Natural killer cell treated with Interleukin-12 subunit alpha and Interleukin-12 subunit beta and Interleukin-15 and Interleukin-18, amount 100 ng/mL, for 72 hours (primary cell): ENCODE measurements at regions not wholly inside any gene's neighbourhood (a gene's known extent, or its start where the extent isn't known, plus 50 kb on each side); places are given as distances from the start of the nearest gene placed in this dataset.

Source experiments
- ATAC-seq, 2 donors: fragments of 150-1000 bp; cut with Tn5 transposase in 1 of 2; sonication (Bioruptor Pico), chemical (Tn5 transposase) in 1 of 2; 2 replicates each; pipeline ENCODE4 v1.10.0; 2021
- DNase-seq: peaks from one replicate; pipeline ENCODE4 v3.0.0; 2022; ENCODE audit warnings: low spot score
- H3K27ac Mint-ChIP-seq, 2 donors: 1 replicate in 1 of 2; 2 replicates in 1 of 2; pipeline ENCODE4 v1.8.0; 2022; ENCODE audit warnings: mixed read lengths in 2 of 2, mild to moderate bottlenecking in 1 of 2, moderate library complexity in 1 of 2
- H3K27me3 Mint-ChIP-seq, 2 donors: 1 replicate in 1 of 2; 2 replicates in 1 of 2; pipeline ENCODE4 v1.8.0; 2022; ENCODE audit warnings: mixed read lengths in 2 of 2
- H3K36me3 Mint-ChIP-seq: one replicate; pipeline ENCODE4 v1.8.0; 2022; ENCODE audit warnings: mixed read lengths
- H3K4me1 Mint-ChIP-seq, 2 donors: 1 replicate in 1 of 2; 2 replicates in 1 of 2; pipeline ENCODE4 v1.8.0; 2022; ENCODE audit warnings: low read depth in 2 of 2, mixed read lengths in 2 of 2, mild to moderate bottlenecking in 1 of 2
- H3K4me3 Mint-ChIP-seq: one replicate; pipeline ENCODE4 v1.8.0; 2022; ENCODE audit warnings: mixed read lengths
- H3K9me3 Mint-ChIP-seq: 2 replicates; pipeline ENCODE4 v1.8.0; 2022; ENCODE audit warnings: mixed read lengths

- Mint-ChIP-seq H3K4me1 (peaks cover 12 to 21% of the 10 kb centered on the region in 2 donors), H3K9me3 (no peaks in the 10 kb centered on the region), H3K36me3 (no peaks in the 10 kb centered on the region), H3K4me3 (no peak overlapping the region), H3K27ac (no peak overlapping the region), H3K27me3 (peaks cover 0 to 8% of the 10 kb centered on the region in 2 donors)
- ATAC-seq, result no peak
- no peak for DNase-seq
These were observed 101.8 kb downstream of the TRIB2 start for GRCh38 chr2:12818416-12819102.

DNA sequence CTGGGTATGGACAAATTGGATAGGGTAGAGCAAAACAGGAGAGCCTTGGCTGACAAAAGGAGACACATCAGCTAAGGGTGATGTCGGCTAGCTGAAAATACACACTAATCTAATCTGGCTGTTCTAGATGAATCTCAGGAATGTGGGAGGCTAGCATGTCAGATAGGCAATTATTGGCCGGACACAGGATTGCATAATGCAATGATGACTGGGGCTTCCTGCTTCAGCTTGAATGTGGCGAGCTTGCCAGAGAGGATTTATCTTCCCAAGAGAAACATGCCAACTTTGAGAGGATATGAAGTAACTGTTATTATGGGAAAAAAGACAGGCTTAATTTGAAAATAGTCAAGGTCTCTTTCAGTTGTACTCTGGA is 102.4 kb downstream of the TRIB2 start:
- no peak for DNase-seq
- Mint-ChIP-seq H3K27me3 (peaks cover 0 to 11% of the 10 kb centered on the region in 2 donors), H3K27ac (no peak overlapping the region), H3K9me3 (no peaks in the 10 kb centered on the region), H3K4me1 (peaks cover 12 to 21% of the 10 kb centered on the region in 2 donors), H3K4me3 (no peak overlapping the region), H3K36me3 (no peaks in the 10 kb centered on the region)
- no peak for ATAC-seq

GRCh38 chr2:12819721-12820120 is 103.0 kb downstream of the TRIB2 start:
- ATAC-seq, result no peak
- H3K9me3 Mint-ChIP-seq, result no peaks in the 10 kb centered on the region
- peaks cover 12 to 21% of the 10 kb centered on the region in 2 donors for H3K4me1 Mint-ChIP-seq
- no peak overlapping the region for H3K4me3 Mint-ChIP-seq
- no peak overlapping the region for H3K27ac Mint-ChIP-seq
- DNase-seq, result no peak
- no peaks in the 10 kb centered on the region for H3K36me3 Mint-ChIP-seq
- H3K27me3 Mint-ChIP-seq, result peaks cover 0 to 11% of the 10 kb centered on the region in 2 donors

- ATAC-seq, result peak in 1 of 2 donors; percentile 61
- no peaks in the 10 kb centered on the region for H3K9me3 Mint-ChIP-seq
- H3K36me3 Mint-ChIP-seq, result no peaks in the 10 kb centered on the region
- peaks cover 12 to 21% of the 10 kb centered on the region in 2 donors for H3K4me1 Mint-ChIP-seq
- no peak overlapping the region for H3K4me3 Mint-ChIP-seq
- no peak overlapping the region for H3K27ac Mint-ChIP-seq
- no peak for DNase-seq
- H3K27me3 Mint-ChIP-seq, result peaks cover 0 to 11% of the 10 kb centered on the region in 2 donors
These were observed 104.9 kb downstream of the TRIB2 start for GRCh38 chr2:12821656-12822055.

DNA sequence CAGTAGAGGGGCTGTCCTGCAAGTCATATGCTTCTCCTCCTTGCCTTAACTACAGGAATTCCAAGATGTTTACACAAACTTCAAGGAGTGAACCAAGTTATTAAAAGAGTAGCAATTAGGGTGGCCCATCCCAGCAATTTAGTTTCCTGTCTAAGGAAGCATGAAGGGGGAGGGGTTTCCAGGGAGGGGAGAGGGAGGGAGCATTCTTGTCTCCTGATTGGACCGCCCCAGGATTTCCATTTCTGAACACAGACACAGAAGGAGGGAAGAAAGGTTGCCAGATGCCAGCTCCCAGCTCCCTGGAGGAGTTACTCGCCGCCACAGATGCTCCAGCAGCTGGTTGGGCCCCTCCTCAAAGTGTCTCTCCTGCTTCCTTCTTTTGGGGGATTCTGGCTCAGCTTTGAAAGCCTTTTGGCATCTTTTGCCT is 107.6 kb downstream of the TRIB2 start:
- Mint-ChIP-seq H3K27ac (no peak overlapping the region), H3K9me3 (no peaks in the 10 kb centered on the region), H3K4me1 (peaks cover 3 to 15% of the 10 kb centered on the region in 2 donors), H3K27me3 (peaks cover 0 to 11% of the 10 kb centered on the region in 2 donors), H3K36me3 (no peaks in the 10 kb centered on the region), H3K4me3 (no peak overlapping the region)
- no peak for DNase-seq
- no peak for ATAC-seq

DNA sequence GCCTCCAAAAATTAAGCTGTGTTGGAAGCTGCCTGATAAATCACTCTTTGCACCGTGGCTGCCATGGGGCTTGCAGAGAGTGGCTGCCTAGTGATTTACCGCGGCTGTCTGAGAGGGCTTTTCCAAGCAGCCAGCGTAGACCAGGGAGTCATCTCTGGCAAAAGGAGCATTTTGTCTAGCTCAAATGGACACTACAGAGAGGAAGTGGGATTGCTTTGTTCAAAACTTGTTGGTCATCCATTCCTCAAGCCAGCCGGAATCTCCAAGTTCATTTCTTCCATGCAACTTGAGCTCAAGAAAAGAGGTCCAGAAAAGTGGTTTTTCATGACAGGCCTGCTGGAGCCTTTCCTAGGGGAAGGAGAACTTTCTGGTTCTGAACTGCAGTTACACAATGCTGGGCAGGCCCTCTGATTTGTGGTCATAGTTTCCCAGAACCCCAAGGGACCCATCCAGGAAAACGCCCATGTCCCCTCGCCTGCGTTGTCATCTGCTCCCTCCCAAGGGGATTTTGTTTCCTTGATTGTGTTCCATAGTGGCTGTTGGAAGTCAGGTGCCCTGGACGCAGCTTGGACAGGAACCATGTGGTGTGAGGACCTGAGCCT is 108.1 kb downstream of the TRIB2 start:
- Mint-ChIP-seq H3K4me3 (no peak overlapping the region), H3K36me3 (no peaks in the 10 kb centered on the region), H3K27me3 (peaks cover 0 to 11% of the 10 kb centered on the region in 2 donors), H3K9me3 (no peaks in the 10 kb centered on the region), H3K4me1 (peaks cover 3 to 12% of the 10 kb centered on the region in 2 donors), H3K27ac (no peak overlapping the region)
- DNase-seq (no peak), ATAC-seq (no peak)

- DNase-seq (no peak), ATAC-seq (no peak)
- Mint-ChIP-seq H3K27me3 (peaks cover 0 to 8% of the 10 kb centered on the region in 2 donors), H3K27ac (no peak overlapping the region), H3K4me1 (peaks cover 0 to 5% of the 10 kb centered on the region in 2 donors), H3K9me3 (no peaks in the 10 kb centered on the region), H3K4me3 (no peak overlapping the region), H3K36me3 (no peaks in the 10 kb centered on the region)
These were observed 110.0 kb downstream of the TRIB2 start for GRCh38 chr2:12826781-12827180.

DNA sequence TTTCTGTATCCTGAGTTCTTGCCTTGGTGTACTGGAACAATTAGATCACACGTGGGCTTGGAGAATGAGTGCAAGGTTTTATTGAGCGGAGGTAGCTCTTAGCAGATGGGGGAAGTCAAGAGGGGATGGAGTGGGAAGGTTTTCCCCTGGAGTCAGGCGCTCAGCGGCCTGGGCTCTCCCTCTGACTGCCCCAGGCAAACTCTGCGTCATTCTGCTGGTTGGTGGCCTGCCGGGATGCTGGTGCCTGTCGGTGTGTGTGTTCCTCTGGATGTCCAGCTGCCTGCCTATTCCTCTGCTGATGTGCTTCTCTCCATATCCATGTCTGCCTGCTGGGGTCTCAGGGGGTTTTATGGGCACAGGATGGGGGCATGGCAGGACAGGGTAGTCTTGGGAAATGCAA is 111.0 kb downstream of the TRIB2 start:
- no peaks in the 10 kb centered on the region for H3K9me3 Mint-ChIP-seq
- no peaks in the 10 kb centered on the region for H3K4me1 Mint-ChIP-seq
- H3K4me3 Mint-ChIP-seq, result no peak overlapping the region
- no peaks in the 10 kb centered on the region for H3K36me3 Mint-ChIP-seq
- no peak for ATAC-seq
- no peak overlapping the region for H3K27ac Mint-ChIP-seq
- H3K27me3 Mint-ChIP-seq, result peaks cover 0 to 5% of the 10 kb centered on the region in 2 donors
- DNase-seq, result no peak

DNA sequence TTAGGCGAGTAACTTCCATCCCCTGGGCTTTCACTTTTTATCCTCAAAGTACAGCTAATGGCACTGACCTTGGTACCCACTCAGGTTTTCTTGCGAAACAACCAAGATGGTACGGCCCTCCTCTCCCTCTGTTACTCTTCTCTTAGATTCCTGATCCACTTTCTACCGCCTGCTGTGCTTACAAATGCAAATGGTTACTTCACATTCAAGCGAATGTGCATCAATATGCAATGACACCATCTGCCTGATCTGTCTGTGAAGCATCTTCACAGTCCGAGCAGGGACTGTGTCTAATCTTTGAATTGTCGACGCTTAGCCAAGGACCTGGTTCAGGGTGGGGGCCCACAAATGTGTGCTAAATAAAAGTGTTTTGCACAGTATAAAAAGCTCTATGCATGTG is 112.2 kb downstream of the TRIB2 start:
- Mint-ChIP-seq H3K27ac (no peak overlapping the region), H3K9me3 (no peaks in the 10 kb centered on the region), H3K36me3 (no peaks in the 10 kb centered on the region), H3K4me1 (no peaks in the 10 kb centered on the region), H3K4me3 (no peak overlapping the region), H3K27me3 (peaks cover 0 to 5% of the 10 kb centered on the region in 2 donors)
- DNase-seq (no peak), ATAC-seq (no peak)

GRCh38 chr2:12831016-12831415 is 114.3 kb downstream of the TRIB2 start:
- Mint-ChIP-seq H3K4me1 (no peaks in the 10 kb centered on the region), H3K4me3 (no peak overlapping the region), H3K27me3 (peaks cover 0 to 7% of the 10 kb centered on the region in 2 donors), H3K36me3 (no peaks in the 10 kb centered on the region), H3K27ac (no peak overlapping the region), H3K9me3 (no peaks in the 10 kb centered on the region)
- no peak for DNase-seq
- no peak for ATAC-seq

DNA sequence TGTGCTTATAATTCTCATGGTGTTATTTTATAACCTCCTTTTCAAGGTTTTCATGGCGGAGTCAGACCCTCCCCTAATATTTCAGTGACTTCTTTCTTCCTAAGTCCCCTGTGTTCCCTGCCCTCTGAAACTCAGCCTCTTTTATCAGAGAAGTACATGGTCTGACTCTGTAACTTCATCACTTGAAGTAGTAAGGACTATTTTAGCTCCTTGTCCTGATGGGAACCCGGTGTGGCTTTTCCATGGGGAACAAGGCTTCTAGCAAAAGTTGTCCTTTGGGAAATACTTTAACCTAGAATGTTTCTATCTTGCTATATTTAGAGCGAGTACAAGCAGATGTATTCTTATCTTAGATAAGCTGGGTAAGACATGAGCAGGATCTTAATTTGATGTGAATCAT is 117.5 kb downstream of the TRIB2 start:
- DNase-seq (no peak), ATAC-seq (no peak)
- Mint-ChIP-seq H3K9me3 (no peaks in the 10 kb centered on the region), H3K4me3 (no peak overlapping the region), H3K36me3 (no peaks in the 10 kb centered on the region), H3K27me3 (peaks cover 0 to 7% of the 10 kb centered on the region in 2 donors), H3K27ac (no peak overlapping the region), H3K4me1 (no peaks in the 10 kb centered on the region)

DNA sequence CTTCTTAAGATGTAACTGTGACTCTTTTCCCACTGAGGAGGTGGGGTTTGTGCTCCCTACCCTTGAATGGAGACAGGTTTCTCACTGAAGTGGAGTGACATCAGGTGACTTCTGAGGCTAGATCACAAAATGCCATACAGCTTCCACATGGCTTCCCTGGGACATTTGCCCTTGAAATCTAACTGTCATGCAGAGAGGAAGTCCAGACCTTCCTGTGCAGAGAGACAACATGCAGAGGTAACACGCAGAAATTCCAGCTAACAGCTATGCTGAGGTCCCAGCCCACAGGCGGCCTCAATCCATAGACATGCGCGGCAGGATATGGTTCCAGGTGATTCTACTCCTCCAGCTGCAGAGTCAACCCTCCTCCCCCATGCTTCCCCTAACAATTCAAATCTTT is 119.0 kb downstream of the TRIB2 start:
- DNase-seq, result no peak
- peaks cover 4% of the 10 kb centered on the region for H3K36me3 Mint-ChIP-seq
- no peak overlapping the region for H3K4me3 Mint-ChIP-seq
- no peak for ATAC-seq
- no peak overlapping the region for H3K27ac Mint-ChIP-seq
- H3K9me3 Mint-ChIP-seq, result no peaks in the 10 kb centered on the region
- peaks cover 0 to 4% of the 10 kb centered on the region in 2 donors for H3K4me1 Mint-ChIP-seq
- H3K27me3 Mint-ChIP-seq, result peaks cover 6 to 11% of the 10 kb centered on the region in 2 donors

- Mint-ChIP-seq H3K4me1 (peaks cover 0 to 7% of the 10 kb centered on the region in 2 donors), H3K9me3 (no peaks in the 10 kb centered on the region), H3K4me3 (no peak overlapping the region), H3K36me3 (peaks cover 7% of the 10 kb centered on the region), H3K27me3 (peaks cover 9 to 22% of the 10 kb centered on the region in 2 donors), H3K27ac (no peak overlapping the region)
- DNase-seq, result no peak
- no peak for ATAC-seq
These were observed 122.6 kb downstream of the TRIB2 start for GRCh38 chr2:12839339-12839738.

GRCh38 chr2:12841021-12841420 is 124.3 kb downstream of the TRIB2 start:
- Mint-ChIP-seq H3K27me3 (peaks cover 7 to 22% of the 10 kb centered on the region in 2 donors), H3K4me3 (no peak overlapping the region), H3K36me3 (peaks cover 7% of the 10 kb centered on the region), H3K27ac (no peak overlapping the region), H3K4me1 (peaks cover 0 to 7% of the 10 kb centered on the region in 2 donors), H3K9me3 (no peaks in the 10 kb centered on the region)
- no peak for DNase-seq
- no peak for ATAC-seq
